ENCODE measurements at regions not wholly inside any gene's neighbourhood (a gene's known extent, or its start where the extent isn't known, plus 50 kb on each side); places are given as distances from the start of the nearest gene placed in this dataset.
"Not testable (repeated sequence)": the region's sequence is repeated elsewhere in the genome, so short reads cannot be mapped to it uniquely, and the experiment has no call there.

DNA sequence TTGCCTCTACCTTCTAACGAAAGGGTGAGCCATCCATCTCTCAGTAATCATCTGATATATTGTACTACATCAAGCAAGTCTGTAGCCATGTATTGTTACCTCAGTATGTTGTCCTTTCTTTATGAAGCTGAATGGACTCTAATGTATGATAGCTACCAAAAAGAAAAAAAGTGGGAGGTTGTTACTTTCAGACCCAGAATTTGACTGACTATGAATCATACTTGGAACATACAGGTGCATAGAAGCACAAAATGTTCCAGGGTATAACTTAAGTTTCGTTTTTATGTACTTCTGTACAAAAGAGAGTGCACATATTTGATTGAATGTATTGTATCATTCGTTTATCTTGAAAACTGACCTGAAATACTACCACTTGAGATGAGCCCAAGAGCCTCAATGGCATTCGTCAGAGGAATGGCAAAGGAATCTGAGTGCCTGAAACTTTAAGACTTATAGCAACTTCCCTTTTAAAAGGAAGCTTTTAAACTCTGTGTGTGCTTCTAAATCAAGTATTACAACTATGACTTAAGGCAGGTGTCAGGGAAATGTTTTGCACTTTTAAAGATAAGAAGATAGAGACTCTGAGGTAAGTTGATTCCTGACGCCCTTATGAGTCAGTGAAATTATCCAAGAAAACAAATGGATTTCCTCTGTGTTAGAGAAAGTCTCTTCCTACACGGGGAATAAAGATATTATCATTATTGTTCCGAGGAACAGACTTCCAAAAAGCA is 951.5 kb downstream of the GALC start:
- DNase-seq = no peak

DNA sequence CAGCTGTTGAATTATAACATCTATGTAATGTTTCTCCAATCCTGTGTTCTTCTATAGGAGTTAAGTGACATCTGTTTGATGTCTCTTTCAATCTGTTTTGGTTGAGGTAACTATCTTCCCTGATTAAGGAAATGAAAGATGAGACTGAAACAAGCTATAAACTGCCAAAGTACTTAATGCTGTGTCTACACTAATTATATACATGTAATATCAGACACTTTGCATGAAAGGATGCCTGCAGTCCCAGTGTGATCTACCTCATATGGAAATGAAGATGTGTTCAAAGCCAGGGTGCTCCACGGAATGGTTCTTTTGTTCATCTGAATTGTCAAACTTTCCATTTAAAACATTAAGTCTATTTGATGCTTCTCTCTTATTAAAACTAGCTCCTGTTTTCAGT is 958.3 kb downstream of the GALC start:
- DNase-seq = no peak

DNA sequence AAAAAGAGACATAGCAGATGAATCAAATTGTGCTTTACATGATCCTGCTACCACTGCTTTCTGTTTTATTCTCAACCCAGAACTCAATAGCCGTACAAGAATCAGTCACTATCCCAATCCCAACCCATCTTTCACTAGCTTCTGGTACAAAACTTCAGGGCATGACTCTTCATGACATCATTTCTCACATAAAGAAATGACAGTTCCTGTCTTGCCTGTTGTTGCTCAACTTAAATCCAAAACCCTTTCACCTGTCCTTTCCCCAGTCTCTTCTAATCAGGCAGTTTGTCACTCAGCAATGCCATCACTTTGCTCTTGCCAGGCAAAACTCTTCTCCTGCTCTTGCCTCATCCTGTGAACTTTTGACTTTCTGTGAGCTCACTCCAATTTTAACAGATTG is 962.8 kb downstream of the GALC start:
- DNase-seq = no peak

DNA sequence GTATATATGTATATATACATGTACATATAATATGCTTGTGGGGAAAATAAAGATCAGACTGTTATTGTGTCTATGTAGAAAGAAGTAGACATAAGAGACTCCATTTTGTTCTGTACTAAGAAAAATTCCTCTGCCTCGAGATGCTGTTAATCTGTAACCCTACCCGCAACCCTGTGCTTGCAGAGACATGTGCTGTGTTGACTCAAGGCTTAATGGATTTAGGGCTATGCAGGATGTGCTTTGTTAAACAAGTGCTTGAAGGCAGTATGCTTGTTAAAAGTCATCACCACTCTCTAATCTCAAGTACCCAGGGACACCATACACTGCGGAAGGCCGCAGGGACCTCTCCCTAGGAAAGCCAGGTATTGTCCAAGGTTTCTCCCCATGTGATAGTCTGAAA is 972.9 kb downstream of the GALC start:
- DNase-seq = not testable (repeated sequence)

DNA sequence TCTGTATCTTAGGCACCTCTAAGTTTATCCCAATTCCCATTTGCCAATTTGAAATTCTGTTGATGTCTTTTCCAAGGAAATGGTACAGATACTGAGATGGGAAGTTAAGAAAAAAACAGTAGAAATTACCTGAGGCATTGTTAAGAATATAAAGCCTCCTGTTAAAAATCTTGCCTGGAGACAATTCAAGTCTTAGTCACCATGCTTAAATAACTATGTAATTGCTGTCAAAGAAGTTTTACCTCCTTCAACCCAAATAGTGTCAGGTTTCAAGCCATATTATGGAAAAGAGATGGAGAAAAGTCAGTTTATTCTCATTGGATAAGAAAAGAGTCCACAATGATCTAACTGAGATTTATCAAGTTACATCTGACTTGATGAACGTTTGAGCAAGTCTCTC is 974.7 kb downstream of the GALC start:
- DNase-seq = no peak

DNA sequence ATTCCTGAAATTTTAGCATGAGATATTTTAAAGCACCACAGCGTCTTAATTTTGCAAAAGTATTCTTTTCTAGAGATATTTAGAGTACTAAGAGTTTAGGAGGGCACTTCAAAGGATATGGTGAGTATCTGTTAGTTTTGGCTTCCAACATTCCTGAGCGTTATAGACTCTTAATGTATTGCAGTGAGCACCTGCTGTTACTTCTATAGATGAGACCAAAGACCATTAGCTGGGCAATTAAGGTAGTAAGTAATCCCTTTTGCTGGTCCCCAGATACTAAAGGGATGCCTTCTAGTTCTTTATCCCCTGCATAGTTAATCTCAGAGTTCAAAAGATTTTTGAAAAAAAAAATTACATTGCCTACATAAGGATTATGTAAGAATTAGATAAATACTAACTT is 975.6 kb downstream of the GALC start:
- DNase-seq = no peak

DNA sequence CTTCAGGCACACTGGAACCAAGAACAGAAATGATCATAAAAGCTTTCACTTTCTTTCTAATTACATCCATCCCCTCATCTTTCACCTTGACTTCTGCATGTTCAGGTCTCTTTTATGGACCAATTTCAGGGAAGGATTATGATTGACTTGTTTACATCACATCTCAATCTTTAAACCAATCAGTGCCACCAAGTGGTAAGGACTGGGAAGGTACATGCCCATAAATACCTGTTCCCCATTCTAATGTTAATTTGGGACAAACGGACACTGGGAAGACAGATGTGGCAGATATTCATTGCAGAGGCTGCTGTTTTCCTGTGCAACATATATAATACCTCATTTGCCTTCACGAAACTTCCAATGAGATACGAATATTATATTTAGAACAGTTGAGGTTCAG is 978.1 kb downstream of the GALC start:
- no peak for DNase-seq

DNA sequence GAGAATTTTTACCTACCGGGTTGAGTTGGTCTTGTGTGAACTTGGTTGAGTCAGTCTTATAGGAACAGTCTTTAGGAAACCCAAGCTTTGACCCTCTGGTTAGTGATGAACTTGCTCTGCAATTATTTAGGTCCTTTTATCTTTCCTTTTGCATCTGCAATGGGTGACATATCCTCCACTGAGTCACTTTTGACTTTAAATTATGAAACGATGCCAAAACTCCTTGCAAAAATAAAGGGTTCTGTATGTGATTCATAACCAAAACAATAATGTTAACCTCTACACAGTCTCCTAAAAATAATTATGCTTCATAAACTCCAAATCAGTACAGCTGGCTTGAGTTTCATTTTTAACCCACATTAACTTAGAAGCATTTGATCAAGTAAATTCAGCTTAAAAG is 979.4 kb downstream of the GALC start:
- DNase-seq = no peak

DNA sequence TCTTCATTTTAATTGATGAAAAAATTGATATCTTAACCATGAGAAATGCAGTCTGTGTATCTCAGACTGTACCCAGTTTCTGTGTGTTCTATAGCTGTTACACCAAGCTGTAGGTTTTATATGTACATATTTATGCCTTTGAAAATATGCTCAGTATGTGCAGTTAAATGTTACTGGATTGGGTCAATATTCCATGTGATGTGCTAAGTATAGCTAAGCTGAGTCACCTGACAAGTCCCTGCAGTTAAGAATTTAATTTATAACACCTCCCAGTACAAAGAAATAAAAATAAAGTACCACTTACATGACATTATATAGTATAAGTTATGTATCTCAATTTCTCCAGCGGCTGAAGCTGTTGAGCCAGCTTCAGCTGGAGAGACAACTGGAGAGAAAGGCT is 984.0 kb downstream of the GALC start:
- DNase-seq = no peak

DNA sequence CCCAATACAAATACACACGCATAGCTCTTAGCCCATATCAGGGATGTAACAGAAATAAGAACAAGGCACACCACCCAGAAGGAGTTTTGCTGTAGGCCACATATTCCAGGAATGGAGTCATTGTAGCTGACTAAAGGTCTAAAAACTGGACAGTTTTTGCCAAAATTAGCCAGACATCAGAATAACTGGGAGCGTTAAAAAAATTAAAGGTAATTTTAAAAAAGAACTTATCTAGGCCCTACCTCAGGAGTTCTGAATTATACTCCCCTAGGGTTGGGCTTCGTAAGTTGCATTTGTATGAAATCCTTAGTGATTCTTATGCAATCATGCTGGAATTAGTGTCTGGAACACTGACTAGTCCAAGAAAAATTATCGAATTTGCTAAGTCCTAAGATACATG is 987.7 kb downstream of the GALC start:
- no peak for DNase-seq

DNA sequence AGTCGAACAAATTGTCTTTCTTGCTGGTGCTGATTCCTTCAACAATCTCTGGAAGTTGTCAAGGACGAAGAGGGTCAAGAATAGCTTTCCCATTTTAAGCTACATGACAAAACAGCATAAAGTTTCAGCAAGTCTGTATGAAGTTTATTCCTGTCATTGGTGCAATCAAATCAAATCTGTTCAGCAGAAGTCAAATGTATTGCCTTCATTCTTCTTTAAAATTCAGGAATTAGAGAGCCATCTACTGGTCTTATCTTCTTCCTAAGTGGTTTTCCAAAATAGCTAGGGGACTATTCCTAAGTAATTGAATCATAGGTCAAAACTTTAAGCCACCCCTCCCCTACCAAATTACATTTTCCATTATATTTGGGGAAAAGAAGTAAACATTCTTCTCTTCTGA is 990.2 kb downstream of the GALC start:
- DNase-seq = no peak

DNA sequence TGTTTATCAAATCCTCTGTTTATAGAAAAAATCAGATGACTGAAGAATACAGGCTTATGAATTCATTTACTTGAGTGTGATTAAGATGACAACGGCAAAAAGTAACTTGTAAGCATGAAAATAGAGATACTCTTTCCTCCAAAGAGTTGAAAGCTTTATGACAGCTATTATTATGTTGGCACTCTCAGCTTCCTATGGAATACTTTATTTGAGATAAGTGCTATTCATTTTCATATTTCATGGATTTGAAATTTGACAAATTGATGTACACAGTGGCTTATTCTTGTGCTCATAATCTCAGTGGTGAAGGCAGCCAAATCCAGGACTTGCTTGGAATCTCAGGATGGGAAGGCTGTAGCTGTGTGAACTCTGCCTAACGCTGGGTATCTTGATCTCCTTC is 991.6 kb downstream of the GALC start:
- DNase-seq = no peak

DNA sequence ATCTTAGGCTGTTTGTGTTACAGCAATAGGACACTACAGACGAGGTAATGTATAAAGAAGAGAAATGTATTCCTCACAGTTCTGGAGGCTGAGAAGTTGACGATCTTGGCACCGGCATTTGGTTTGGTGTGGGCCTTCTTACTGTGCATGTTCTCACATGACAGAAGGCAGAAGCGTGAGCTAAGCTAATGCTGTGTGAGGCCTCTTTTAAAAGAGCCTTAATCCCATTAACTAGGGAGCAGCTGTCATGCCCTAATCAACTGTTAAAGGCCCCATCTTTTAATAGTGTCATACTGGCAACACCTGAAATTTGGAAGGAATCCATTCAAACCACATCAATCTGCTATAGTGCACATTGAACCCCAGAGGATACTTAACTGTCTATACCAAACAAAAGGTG is 992.9 kb downstream of the GALC start:
- no peak for DNase-seq

DNA sequence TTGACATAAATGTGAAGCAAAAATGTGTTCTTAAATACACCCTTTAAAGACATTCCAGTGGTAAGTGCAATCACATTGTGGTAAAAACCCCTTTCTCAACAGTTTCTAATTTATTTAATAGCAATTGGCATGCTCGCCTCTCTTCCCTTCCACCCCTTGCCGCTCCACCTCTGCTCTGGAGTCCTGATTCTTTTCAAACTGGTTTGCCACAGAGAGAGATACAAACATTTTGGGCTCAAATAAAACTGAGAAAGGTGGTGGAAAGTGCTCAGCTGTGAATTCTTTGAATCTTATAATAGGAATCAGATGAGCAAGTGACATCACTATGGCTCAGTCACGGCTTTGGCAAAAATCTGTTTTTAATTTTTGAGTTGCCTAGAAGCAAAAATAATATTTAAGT is 993.9 kb downstream of the GALC start:
- no peak for DNase-seq

DNA sequence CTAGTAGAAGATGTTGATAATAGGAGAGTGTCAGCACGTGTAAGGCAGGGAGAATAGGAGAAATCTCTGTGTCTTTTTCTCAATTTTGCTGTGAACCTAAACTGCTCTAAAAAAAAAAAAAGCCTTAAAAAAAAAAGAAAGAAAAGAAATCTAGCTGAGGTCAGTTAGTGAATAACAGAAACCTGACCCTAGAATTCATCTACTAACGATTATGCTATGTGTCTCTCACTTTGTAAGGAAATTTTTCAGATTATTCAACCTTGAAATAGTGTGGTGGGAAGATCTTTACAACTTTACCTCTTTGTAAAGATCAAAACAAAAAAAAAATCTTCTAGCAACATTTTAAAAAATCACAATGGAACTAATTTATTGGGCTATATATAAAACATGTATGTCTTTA is 995.7 kb downstream of the GALC start:
- DNase-seq = no peak

DNA sequence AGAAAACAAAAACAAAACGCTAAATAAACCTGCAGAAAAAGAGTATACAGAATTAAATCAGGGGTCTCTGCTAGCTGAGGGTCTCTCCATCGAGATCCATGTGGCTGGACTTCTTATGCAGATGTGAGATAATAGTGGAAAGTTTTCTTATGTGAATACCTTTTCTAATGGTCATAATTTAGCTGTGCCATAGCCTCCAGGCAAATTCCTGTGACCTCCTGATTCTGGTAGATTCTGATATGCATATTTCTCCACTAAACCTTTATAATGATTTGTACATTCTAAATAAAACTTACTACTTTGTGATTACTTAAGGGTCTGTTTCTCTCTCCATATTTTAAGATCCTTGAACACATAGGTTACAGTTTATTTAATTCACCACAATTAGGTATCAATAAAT is 1002.6 kb downstream of the GALC start:
- no peak for DNase-seq

DNA sequence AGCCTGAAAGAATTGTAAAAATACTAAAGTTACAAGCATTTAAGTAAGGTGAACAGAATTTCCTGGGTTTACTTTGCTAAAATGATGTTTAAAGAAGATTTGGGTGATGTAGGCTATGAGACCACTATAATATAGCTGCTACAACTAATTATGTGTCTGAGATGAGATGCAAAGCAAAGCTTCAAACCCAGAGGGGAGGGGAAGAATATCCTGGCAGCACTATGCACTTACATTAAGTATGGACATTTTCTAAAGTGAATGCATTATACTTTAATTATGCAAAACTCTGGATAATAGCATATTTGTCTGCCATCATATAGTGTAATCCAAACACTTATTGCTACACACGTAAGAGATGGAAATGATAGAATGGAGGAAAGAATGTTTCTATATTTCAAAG is 1003.7 kb downstream of the GALC start:
- no peak for DNase-seq

DNA sequence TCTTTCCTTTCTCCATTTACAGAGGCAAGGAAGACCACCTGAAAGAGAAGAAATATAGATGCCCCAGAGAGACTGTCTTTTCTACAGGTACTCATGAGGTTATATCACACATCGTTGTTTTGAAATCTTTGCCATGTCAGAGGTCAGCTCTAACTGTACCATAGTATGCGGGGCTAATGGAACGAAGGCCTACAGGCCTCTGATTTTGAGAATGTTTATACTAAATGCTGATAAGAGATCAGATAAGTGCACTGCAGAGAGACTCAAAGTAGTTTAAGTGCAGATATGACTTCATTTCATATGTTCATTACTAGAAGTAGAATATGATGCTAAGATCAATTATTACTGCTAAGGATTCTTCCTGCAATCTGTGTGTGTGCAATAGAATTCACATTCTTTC is 1005.0 kb downstream of the GALC start:
- DNase-seq = no peak

DNA sequence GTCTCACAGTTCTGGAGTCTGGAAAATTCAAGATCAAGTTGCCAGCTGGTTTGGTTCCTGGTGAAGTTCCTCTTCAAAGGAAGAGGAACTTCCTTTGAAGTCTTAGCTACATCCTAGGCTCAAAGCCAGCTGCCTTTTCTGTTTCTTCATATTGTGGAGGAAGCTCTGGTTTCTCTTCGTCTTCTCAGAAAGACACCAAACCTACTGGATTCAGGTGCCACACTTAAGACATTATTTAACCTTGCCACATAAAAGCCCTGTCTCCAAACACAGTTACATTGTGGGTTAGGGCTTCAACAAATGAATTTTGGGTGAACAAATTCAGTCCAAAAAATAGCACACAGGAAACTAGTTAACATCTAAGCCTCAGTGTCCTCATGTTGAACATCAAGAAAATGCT is 1019.8 kb downstream of the GALC start:
- DNase-seq = no peak

DNA sequence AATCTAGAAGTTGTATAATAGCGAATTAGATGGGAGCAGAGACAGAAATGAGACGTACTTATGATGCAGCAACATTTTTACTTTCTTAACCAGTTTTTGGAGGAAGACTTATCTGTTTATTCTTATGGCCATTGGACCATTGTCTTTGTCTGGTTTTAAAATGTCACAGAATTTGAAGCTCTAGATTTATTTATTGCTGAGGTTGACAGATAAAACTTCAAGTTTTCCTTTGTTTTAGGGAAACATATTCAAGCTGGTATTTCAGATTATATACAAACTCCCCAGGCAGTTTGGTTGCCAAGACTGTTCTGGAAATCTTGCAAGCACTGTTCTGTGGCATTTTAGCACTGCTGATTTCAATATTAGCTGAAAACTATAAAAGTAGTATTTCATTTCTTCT is 1021.7 kb downstream of the GALC start:
- no peak for DNase-seq

DNA sequence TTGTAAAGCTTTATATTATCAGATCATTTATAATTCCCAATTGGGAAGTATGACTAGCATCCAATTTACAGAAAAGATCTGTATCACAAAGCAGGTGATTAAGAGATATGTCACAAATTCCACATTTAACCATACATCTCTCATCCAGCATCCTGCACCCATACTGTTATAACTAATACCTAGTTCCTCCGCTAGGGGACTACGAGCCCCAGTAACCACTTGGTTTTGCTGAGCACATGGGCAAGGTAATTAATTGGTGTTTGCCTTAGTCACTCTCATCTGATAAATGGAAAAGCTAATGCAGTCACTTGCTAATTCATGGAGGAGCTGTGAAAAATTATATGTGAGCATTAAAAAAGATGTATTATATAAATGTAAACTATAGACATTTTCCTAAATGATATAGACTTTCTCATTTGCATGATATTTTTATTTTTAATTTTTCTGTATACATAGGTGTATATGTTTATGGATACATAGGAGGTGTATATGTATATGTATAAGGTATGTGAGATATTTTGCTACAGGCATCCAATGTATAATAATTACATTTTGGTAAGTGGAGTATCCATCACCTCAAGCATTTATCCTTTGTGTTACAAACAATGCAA is 1031.8 kb downstream of the GALC start:
- no peak for DNase-seq

DNA sequence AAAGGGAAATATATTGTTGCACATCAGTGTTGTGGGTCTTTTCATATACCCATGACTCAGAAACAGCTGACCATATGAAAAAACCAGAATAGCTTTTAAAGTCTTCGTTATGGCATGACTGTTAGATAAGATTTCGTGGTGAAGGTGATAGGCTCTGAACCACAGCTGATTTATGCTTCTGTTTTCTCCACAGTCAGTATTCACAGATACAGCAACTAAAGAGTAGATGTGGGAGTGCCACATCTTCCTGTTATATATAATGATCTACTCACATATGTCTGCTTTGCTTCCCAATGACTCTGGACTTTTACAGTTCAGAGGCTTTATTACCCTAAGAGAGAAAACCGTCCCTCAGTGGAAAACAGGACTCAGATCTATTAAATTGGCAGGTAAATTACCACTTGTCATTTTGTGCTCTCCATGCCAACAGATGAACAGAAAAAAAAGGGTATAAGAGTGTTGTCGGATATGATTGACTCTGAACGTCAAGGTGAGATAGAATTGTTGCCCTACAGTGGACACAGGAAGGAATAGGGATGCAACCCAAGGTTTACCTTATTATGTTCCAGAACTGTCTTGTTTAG is 1037.1 kb downstream of the GALC start:
- no peak for DNase-seq

DNA sequence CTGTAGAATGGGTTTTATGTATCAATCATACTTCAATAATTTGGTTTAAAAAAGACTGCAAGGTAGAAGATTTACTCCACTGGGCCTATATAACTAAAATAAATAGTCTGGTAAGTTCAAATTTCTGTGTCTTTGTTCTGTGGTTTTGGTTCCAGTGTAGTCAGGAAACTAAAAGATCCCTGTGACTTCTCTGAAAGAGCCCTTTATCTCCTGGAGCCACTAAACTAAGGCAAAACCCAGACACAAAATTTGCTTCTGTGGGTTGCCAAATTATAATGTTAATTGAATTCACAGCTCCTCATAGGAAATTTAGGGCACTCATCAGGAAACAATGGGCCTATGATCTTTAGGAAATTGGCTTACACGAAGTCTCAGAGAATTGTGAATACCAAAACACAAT is 1038.4 kb downstream of the GALC start:
- no peak for DNase-seq

DNA sequence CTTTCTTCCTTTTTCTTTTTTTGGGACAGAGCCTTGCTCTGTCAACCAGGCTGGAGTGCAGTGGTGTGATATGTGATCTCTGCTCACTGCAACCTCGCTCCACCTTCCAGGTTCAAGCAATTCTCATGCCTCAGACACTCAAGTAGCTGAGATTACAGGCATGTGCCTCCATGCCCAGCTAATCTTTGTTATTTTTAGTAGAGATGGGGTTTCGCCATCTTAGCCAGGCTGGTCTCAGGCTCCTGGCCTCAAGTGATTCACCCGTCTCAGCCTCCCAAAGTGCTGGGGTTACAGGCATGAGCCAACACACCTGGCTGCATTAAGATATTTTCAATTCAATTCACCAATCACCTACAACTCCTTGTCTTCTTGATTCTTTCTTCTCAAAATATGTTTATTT is 1046.5 kb downstream of the GALC start:
- no peak for DNase-seq

DNA sequence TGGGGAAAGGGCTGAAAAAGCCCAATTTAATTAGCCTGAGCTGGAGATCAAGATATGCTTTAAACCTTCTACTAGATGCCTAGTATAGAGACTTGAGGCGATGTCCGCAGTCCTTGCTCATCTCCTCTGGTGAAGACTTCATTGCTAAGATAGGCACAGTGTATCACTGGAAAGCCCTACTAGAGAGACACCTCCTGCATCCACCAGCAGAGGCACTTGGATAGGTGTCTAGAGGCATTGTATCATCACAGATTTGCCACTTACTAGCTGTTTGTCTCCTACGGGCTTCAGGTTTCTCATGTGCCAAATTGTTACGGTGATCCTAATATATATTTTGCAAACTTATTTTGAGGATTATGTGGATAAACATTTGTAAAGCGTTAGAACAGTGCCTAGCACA is 1048.5 kb downstream of the GALC start:
- DNase-seq = no peak
